GOT3 (cell line): ENCODE measurements at regions not wholly inside any gene's neighbourhood (a gene's known extent, or its start where the extent isn't known, plus 50 kb on each side); places are given as distances from the start of the nearest gene placed in this dataset.

Experiments
- DNase-seq: peaks from one replicate; lab custom pipeline; 2025; ENCODE audit warnings: mixed read lengths; lab: John Stamatoyannopoulos, UW

GRCh38 chr9:134585746-134586706 is 55.6 kb upstream of the COL5A1 start:
- DNase-seq = no peak

GRCh38 chr9:134589748-134590147 is 51.9 kb upstream of the COL5A1 start:
- no peak for DNase-seq

- no peak for DNase-seq
Observed at GRCh38 chr9:134590240-134591081, 51.1 kb upstream of the COL5A1 start.

GRCh38 chr9:134591082-134591571 is 50.5 kb upstream of the COL5A1 start:
- no peak for DNase-seq

GRCh38 chr9:134591573-134591981 is 50.0 kb upstream of the COL5A1 start:
- DNase-seq = no peak
